ENCODE measurements at regions not wholly inside any gene's neighbourhood (a gene's known extent, or its start where the extent isn't known, plus 50 kb on each side); places are given as distances from the start of the nearest gene placed in this dataset.

- TF ChIP-seq CTCF (IDR thresholded peaks at IDR 0.05; ENCODE audit: extremely low read depth in 1 of 2, insufficient read depth in 1 of 2, low read depth in 1 of 2, low read length in 2 of 2) (no peak), EZH2 (IDR thresholded peaks at IDR 0.05; ENCODE audit: borderline replicate concordance, low read depth, low read length, severe bottlenecking) (no peak), MAX (IDR thresholded peaks at IDR 0.05; ENCODE audit: insufficient read depth, insufficient read length) (no peak)
Observed at GRCh38 chr3:177519588-177519987, 322.3 kb upstream of the TBL1XR1 start.
